H9 (cell line): ENCODE measurements at regions not wholly inside any gene's neighbourhood (a gene's known extent, or its start where the extent isn't known, plus 50 kb on each side); places are given as distances from the start of the nearest gene placed in this dataset.

Source experiments
- DNase-seq: peaks from one replicate; pipeline ENCODE4 v3.0.0-alpha.2; 2017
- H2AFZ ChIP-seq: one replicate; pipeline ENCODE4 v1.6.1; 2013; ENCODE audit warnings: mild to moderate bottlenecking, low read length, control low read depth, moderate library complexity
- H2AK5ac ChIP-seq: 2 replicates; pipeline ENCODE4 v1.6.1; 2013; ENCODE audit warnings: low read length, control low read depth, mixed read lengths; ENCODE audit not compliant: insufficient read length
- H2BK120ac ChIP-seq: one replicate; pipeline ENCODE4 v1.6.1; 2013; ENCODE audit warnings: low read depth, mild to moderate bottlenecking, low read length, control low read depth, inconsistent platforms; ENCODE audit not compliant: poor library complexity, severe bottlenecking
- H2BK12ac ChIP-seq: 2 replicates; pipeline ENCODE4 v1.6.1; 2013; ENCODE audit warnings: low read length, control low read depth, mixed read lengths, low read depth; ENCODE audit not compliant: insufficient read length
- H2BK15ac ChIP-seq: 2 replicates; pipeline ENCODE4 v1.6.1; 2013; ENCODE audit warnings: low read depth, low read length, control low read depth
- H2BK20ac ChIP-seq: one replicate; pipeline ENCODE4 v1.6.1; 2013; ENCODE audit warnings: low read depth, mild to moderate bottlenecking, low read length, control low read depth, inconsistent platforms; ENCODE audit not compliant: poor library complexity, severe bottlenecking
- H2BK5ac ChIP-seq: 2 replicates; pipeline ENCODE4 v1.6.1; 2013; ENCODE audit warnings: low read length, control low read depth, mixed read lengths; ENCODE audit not compliant: insufficient read length
- H3K14ac ChIP-seq: 2 replicates; pipeline ENCODE4 v1.6.1; 2013; ENCODE audit warnings: low read length, control low read depth; ENCODE audit not compliant: insufficient read depth
- H3K18ac ChIP-seq: 2 replicates; pipeline ENCODE4 v1.6.1; 2013; ENCODE audit warnings: low read depth, mild to moderate bottlenecking, mixed read lengths, low read length, control low read depth; ENCODE audit not compliant: insufficient read length
- H3K23ac ChIP-seq: 2 replicates; pipeline ENCODE4 v1.6.1; 2013; ENCODE audit warnings: low read length, control low read depth, mixed read lengths, low read depth; ENCODE audit not compliant: insufficient read length
- H3K23me2 ChIP-seq: 2 replicates; pipeline ENCODE4 v1.6.1; 2013; ENCODE audit warnings: low read depth, mild to moderate bottlenecking, mixed read lengths, low read length, control low read depth; ENCODE audit not compliant: insufficient read length, poor library complexity, severe bottlenecking
- H3K27ac ChIP-seq: 2 replicates; pipeline ENCODE4 v1.5.1; 2013; ENCODE audit warnings: low read length, control low read depth, mixed read lengths, low read depth; ENCODE audit not compliant: insufficient read length
- H3K27me3 ChIP-seq: 2 replicates; pipeline ENCODE4 v1.6.1; 2013; ENCODE audit warnings: low read length, control low read depth, inconsistent platforms; ENCODE audit not compliant: insufficient read depth
- H3K4ac ChIP-seq: 2 replicates; pipeline ENCODE4 v1.6.1; 2013; ENCODE audit warnings: low read depth, mild to moderate bottlenecking, control low read depth, inconsistent platforms, low read length, moderate library complexity
- H3K4me1 ChIP-seq: 2 replicates; pipeline ENCODE4 v1.6.1; 2013; ENCODE audit warnings: low read length, control low read depth, inconsistent platforms; ENCODE audit not compliant: insufficient read depth
- H3K4me2 ChIP-seq: 2 replicates; pipeline ENCODE4 v1.6.1; 2013; ENCODE audit warnings: low read length, control low read depth, mixed read lengths; ENCODE audit not compliant: insufficient read length, insufficient read depth
- H3K56ac ChIP-seq: 2 replicates; pipeline ENCODE4 v1.6.1; 2013; ENCODE audit warnings: low read depth, mild to moderate bottlenecking, mixed read lengths, low read length, control low read depth; ENCODE audit not compliant: insufficient read length
- H3K79me1 ChIP-seq: 2 replicates; pipeline ENCODE4 v1.6.1; 2013; ENCODE audit warnings: low read depth, mild to moderate bottlenecking, moderate library complexity, low read length, control low read depth, inconsistent platforms; ENCODE audit not compliant: insufficient read depth, poor library complexity, severe bottlenecking
- H3K79me2 ChIP-seq: 2 replicates; pipeline ENCODE4 v1.6.1; 2013; ENCODE audit warnings: low read length, control low read depth, inconsistent platforms; ENCODE audit not compliant: insufficient read depth
- H3K9ac ChIP-seq: 2 replicates; pipeline ENCODE4 v1.6.1; 2013; ENCODE audit warnings: low read length, control low read depth, mixed read lengths; ENCODE audit not compliant: insufficient read length; ENCODE audit errors: extremely low read depth
- H3K9me3 ChIP-seq: one replicate; pipeline ENCODE4 v1.6.1; 2013; ENCODE audit warnings: low read depth, low read length, inconsistent platforms; ENCODE audit not compliant: control insufficient read depth
- H3T11ph ChIP-seq: one replicate; pipeline ENCODE4 v1.6.1; 2013; ENCODE audit warnings: mild to moderate bottlenecking, low read length, control low read depth, inconsistent platforms
- H4K20me1 ChIP-seq: one replicate; pipeline ENCODE4 v1.6.1; 2013; ENCODE audit not compliant: control insufficient read depth, insufficient read length, insufficient read depth
- H4K5ac ChIP-seq: 2 replicates; pipeline ENCODE4 v1.6.1; 2013; ENCODE audit warnings: low read depth, mild to moderate bottlenecking, mixed read lengths, low read length, control low read depth; ENCODE audit not compliant: insufficient read length
- H4K8ac ChIP-seq: replicated peaks from 2 replicates; pipeline ENCODE4 v1.6.1; 2013; ENCODE audit warnings: low read length, control low read depth, mixed read lengths, low read depth; ENCODE audit not compliant: insufficient read length
- H4K91ac ChIP-seq: 2 replicates; pipeline ENCODE4 v1.6.1; 2013; ENCODE audit warnings: low read depth, mild to moderate bottlenecking, moderate library complexity, mixed read lengths, low read length, control low read depth; ENCODE audit not compliant: insufficient read length
- H3K27ac Mint-ChIP-seq, 3 experiments: 2 replicates in 2 of 3; 3 replicates in 1 of 3; pipeline ENCODE4 v1.8.0; 2020 to 2021; ENCODE audit warnings: mixed read lengths in 3 of 3, mild to moderate bottlenecking in 1 of 3, moderate library complexity in 1 of 3
- H3K27me3 Mint-ChIP-seq: 2 replicates; pipeline ENCODE4 v1.8.0; 2021; ENCODE audit warnings: low read depth, mild to moderate bottlenecking, moderate library complexity, mixed read lengths
- H3K36me3 Mint-ChIP-seq, 3 experiments: 2 replicates in 2 of 3; 3 replicates in 1 of 3; pipeline ENCODE4 v1.8.0; 2020 to 2021; ENCODE audit warnings: low read depth in 3 of 3, mixed read lengths in 3 of 3; ENCODE audit not compliant: insufficient read depth in 1 of 3
- H3K4me1 Mint-ChIP-seq, 2 experiments: 2 replicates each; pipeline ENCODE4 v1.8.0; 2020; ENCODE audit warnings: mixed read lengths in 2 of 2
- H3K4me3 Mint-ChIP-seq, 2 experiments: 2 replicates in 1 of 2; 3 replicates in 1 of 2; pipeline ENCODE4 v1.8.0; 2020 to 2021; ENCODE audit warnings: mild to moderate bottlenecking in 2 of 2, mixed read lengths in 2 of 2, moderate library complexity in 1 of 2
- H3K9me3 Mint-ChIP-seq, 2 experiments: 2 replicates in 1 of 2; 3 replicates in 1 of 2; pipeline ENCODE4 v1.8.0; 2020; ENCODE audit warnings: mild to moderate bottlenecking in 2 of 2, mixed read lengths in 2 of 2, moderate library complexity in 1 of 2
- WGBS: extraction: QIAGEN DNeasy Blood & Tissue Kit; methylation state at CpG from one replicate; pipeline ENCODE4 v1.1.7; 2013; ENCODE audit warnings: missing lambda C conversion rate, low lambda C conversion rate, mixed read lengths; ENCODE audit not compliant: insufficient read length; ENCODE audit errors: extremely low coverage; 5-methylcytosine and 5-hydroxymethylcytosine counted together
- TF ChIP-seq, protein P1 (sequence below): fragments of 200-600 bp; sonication (generic); conservative IDR thresholded peaks from 3 replicates; pipeline ENCODE4 v1.8.0; 2021; ENCODE audit warnings: antibody characterized with exemption, mild to moderate bottlenecking

DNA sequence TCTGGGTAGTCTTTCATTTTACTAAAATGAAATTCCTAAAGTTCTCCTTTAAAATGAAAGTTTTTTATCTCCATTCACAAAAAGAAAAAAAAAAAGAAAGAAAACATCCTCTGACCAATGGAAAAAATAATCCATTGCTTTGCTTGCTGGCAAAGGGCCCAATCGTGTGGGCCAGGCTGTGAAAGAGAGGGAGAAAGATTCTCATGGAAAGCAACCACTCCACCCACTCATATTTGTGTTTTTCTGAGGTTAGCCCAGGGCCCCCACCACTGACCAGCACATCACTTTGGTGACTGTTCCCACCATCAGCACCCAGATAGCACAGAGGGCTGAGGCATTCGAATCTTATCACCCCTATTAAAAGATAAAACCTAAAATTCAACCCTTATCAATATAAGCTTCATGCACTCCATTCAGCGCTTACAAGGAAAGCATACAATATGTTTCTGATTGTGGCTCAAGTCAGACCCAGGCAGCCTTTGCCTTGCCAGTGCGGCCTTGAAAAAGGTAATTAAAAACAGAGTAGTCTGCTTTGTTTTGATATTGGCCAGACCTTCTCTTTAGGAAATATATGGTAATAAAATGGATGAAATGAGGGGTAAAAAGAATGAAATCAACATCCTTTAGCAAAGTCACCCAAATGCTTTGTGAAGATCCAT is 192.8 kb downstream of the ETS1 start:
- no peak overlapping the region for H3K27ac ChIP-seq
- WGBS, result no CpG with 5 or more reads among the region's 4 CpGs
- H4K5ac ChIP-seq, result no peak overlapping the region
- H3K14ac ChIP-seq, result no peak overlapping the region
- no peaks in the 10 kb centered on the region for H3K79me2 ChIP-seq
- no peak overlapping the region for H3K4ac ChIP-seq
- no peak overlapping the region for H2AFZ ChIP-seq
- no peak overlapping the region for H3K18ac ChIP-seq
- no peaks in the 10 kb centered on the region for H4K20me1 ChIP-seq
- H2AK5ac ChIP-seq, result no peak overlapping the region
- H2BK15ac ChIP-seq, result no peak overlapping the region
- TF ChIP-seq, protein P1, sequence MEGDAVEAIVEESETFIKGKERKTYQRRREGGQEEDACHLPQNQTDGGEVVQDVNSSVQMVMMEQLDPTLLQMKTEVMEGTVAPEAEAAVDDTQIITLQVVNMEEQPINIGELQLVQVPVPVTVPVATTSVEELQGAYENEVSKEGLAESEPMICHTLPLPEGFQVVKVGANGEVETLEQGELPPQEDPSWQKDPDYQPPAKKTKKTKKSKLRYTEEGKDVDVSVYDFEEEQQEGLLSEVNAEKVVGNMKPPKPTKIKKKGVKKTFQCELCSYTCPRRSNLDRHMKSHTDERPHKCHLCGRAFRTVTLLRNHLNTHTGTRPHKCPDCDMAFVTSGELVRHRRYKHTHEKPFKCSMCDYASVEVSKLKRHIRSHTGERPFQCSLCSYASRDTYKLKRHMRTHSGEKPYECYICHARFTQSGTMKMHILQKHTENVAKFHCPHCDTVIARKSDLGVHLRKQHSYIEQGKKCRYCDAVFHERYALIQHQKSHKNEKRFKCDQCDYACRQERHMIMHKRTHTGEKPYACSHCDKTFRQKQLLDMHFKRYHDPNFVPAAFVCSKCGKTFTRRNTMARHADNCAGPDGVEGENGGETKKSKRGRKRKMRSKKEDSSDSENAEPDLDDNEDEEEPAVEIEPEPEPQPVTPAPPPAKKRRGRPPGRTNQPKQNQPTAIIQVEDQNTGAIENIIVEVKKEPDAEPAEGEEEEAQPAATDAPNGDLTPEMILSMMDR, result no peak
- no peak overlapping the region for H3K23ac ChIP-seq
- no peaks in the 10 kb centered on the region for H3K27me3 Mint-ChIP-seq
- no peak overlapping the region for H3K56ac ChIP-seq
- H3K36me3 Mint-ChIP-seq, result no peaks in the 10 kb centered on the region
- H3K4me3 Mint-ChIP-seq, result no peak overlapping the region
- no peaks in the 10 kb centered on the region for H3K9me3 Mint-ChIP-seq
- DNase-seq, result no peak
- no peaks in the 10 kb centered on the region for H3K23me2 ChIP-seq
- H3K4me1 ChIP-seq, result no peaks in the 10 kb centered on the region
- no peak overlapping the region for H4K91ac ChIP-seq
- H2BK120ac ChIP-seq, result no peak overlapping the region
- H2BK12ac ChIP-seq, result no peak overlapping the region
- H3T11ph ChIP-seq, result no peak overlapping the region
- no peaks in the 10 kb centered on the region for H3K9me3 ChIP-seq
- no peaks in the 10 kb centered on the region for H3K27me3 ChIP-seq
- no peak overlapping the region for H3K27ac Mint-ChIP-seq
- no peak overlapping the region for H3K4me2 ChIP-seq
- no peaks in the 10 kb centered on the region for H3K4me1 Mint-ChIP-seq
- no peaks in the 10 kb centered on the region for H3K79me1 ChIP-seq
- H4K8ac ChIP-seq, result no peak overlapping the region
- H3K9ac ChIP-seq, result no peak overlapping the region
- no peak overlapping the region for H2BK5ac ChIP-seq
- no peak overlapping the region for H2BK20ac ChIP-seq
